Peyer's patch (tissue), 4 donors: ENCODE measurements at regions not wholly inside any gene's neighbourhood (a gene's known extent, or its start where the extent isn't known, plus 50 kb on each side); places are given as distances from the start of the nearest gene placed in this dataset.

Source experiments
- POLR2A ChIP-seq, 2 donors: fragments of 450-650 bp; IDR thresholded peaks; one replicate each; pipeline ENCODE4 v1.5.1; 2017; ENCODE audit warnings: antibody characterized with exemption in 2 of 2, mild to moderate bottlenecking in 2 of 2, moderate library complexity in 2 of 2
- TF ChIP-seq, protein P1 (sequence below), 6 experiments: fragments of 450-650 bp in 4 of 6; fragments of 200-600 bp in 2 of 6; sonication (generic) in 1 of 6; IDR thresholded peaks; one replicate each; pipeline ENCODE4 v1.5.1; 2017 to 2019; ENCODE audit warnings: antibody characterized with exemption in 6 of 6, mild to moderate bottlenecking in 3 of 6, moderate library complexity in 1 of 6

DNA sequence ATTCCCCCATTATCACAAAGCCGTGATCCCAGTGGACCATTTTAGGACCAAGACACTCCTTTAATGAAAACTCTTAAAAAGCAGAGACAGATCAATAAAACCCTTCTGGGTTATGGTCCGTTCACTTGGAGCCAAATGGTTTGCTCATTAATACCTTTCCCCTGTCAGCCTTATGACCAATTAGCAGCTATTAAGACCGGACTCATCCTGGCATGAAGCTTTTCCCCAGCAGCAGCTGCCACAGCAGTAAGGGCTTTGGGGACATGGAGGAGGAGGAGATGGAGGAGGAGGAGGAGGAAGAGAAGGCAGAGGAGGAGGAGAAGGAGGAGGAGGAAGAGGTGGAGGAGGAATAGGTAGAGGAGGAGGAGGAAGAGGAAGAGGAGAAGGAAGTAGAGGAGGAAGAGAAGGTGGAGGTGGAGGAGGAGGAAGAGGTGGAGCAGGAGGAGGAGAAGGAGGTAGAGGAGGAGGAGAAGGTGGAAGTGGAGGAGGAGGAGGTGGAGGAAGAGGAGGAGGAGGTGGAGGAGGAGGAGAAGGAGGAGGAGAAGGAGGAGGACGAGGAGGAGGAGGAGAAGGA, 50.1 kb upstream of the IRX3 start:
- TF ChIP-seq, protein P1, sequence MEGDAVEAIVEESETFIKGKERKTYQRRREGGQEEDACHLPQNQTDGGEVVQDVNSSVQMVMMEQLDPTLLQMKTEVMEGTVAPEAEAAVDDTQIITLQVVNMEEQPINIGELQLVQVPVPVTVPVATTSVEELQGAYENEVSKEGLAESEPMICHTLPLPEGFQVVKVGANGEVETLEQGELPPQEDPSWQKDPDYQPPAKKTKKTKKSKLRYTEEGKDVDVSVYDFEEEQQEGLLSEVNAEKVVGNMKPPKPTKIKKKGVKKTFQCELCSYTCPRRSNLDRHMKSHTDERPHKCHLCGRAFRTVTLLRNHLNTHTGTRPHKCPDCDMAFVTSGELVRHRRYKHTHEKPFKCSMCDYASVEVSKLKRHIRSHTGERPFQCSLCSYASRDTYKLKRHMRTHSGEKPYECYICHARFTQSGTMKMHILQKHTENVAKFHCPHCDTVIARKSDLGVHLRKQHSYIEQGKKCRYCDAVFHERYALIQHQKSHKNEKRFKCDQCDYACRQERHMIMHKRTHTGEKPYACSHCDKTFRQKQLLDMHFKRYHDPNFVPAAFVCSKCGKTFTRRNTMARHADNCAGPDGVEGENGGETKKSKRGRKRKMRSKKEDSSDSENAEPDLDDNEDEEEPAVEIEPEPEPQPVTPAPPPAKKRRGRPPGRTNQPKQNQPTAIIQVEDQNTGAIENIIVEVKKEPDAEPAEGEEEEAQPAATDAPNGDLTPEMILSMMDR (IDR thresholded peaks at IDR 0.05) = no peak
- TF ChIP-seq POLR2A (IDR thresholded peaks at IDR 0.05) = no peak
